H9 (cell line): ENCODE measurements at regions not wholly inside any gene's neighbourhood (a gene's known extent, or its start where the extent isn't known, plus 50 kb on each side); places are given as distances from the start of the nearest gene placed in this dataset.

Source experiments
- DNase-seq: peaks from one replicate; pipeline ENCODE4 v3.0.0-alpha.2; 2017
- H2AFZ ChIP-seq: one replicate; pipeline ENCODE4 v1.6.1; 2013; ENCODE audit warnings: mild to moderate bottlenecking, low read length, control low read depth, moderate library complexity
- H2AK5ac ChIP-seq: 2 replicates; pipeline ENCODE4 v1.6.1; 2013; ENCODE audit warnings: low read length, control low read depth, mixed read lengths; ENCODE audit not compliant: insufficient read length
- H2BK120ac ChIP-seq: one replicate; pipeline ENCODE4 v1.6.1; 2013; ENCODE audit warnings: low read depth, mild to moderate bottlenecking, low read length, control low read depth, inconsistent platforms; ENCODE audit not compliant: poor library complexity, severe bottlenecking
- H2BK12ac ChIP-seq: 2 replicates; pipeline ENCODE4 v1.6.1; 2013; ENCODE audit warnings: low read length, control low read depth, mixed read lengths, low read depth; ENCODE audit not compliant: insufficient read length
- H2BK15ac ChIP-seq: 2 replicates; pipeline ENCODE4 v1.6.1; 2013; ENCODE audit warnings: low read depth, low read length, control low read depth
- H2BK20ac ChIP-seq: one replicate; pipeline ENCODE4 v1.6.1; 2013; ENCODE audit warnings: low read depth, mild to moderate bottlenecking, low read length, control low read depth, inconsistent platforms; ENCODE audit not compliant: poor library complexity, severe bottlenecking
- H2BK5ac ChIP-seq: 2 replicates; pipeline ENCODE4 v1.6.1; 2013; ENCODE audit warnings: low read length, control low read depth, mixed read lengths; ENCODE audit not compliant: insufficient read length
- H3K14ac ChIP-seq: 2 replicates; pipeline ENCODE4 v1.6.1; 2013; ENCODE audit warnings: low read length, control low read depth; ENCODE audit not compliant: insufficient read depth
- H3K18ac ChIP-seq: 2 replicates; pipeline ENCODE4 v1.6.1; 2013; ENCODE audit warnings: low read depth, mild to moderate bottlenecking, mixed read lengths, low read length, control low read depth; ENCODE audit not compliant: insufficient read length
- H3K23ac ChIP-seq: 2 replicates; pipeline ENCODE4 v1.6.1; 2013; ENCODE audit warnings: low read length, control low read depth, mixed read lengths, low read depth; ENCODE audit not compliant: insufficient read length
- H3K23me2 ChIP-seq: 2 replicates; pipeline ENCODE4 v1.6.1; 2013; ENCODE audit warnings: low read depth, mild to moderate bottlenecking, mixed read lengths, low read length, control low read depth; ENCODE audit not compliant: insufficient read length, poor library complexity, severe bottlenecking
- H3K27ac ChIP-seq: 2 replicates; pipeline ENCODE4 v1.5.1; 2013; ENCODE audit warnings: low read length, control low read depth, mixed read lengths, low read depth; ENCODE audit not compliant: insufficient read length
- H3K27me3 ChIP-seq: 2 replicates; pipeline ENCODE4 v1.6.1; 2013; ENCODE audit warnings: low read length, control low read depth, inconsistent platforms; ENCODE audit not compliant: insufficient read depth
- H3K4ac ChIP-seq: 2 replicates; pipeline ENCODE4 v1.6.1; 2013; ENCODE audit warnings: low read depth, mild to moderate bottlenecking, control low read depth, inconsistent platforms, low read length, moderate library complexity
- H3K4me1 ChIP-seq: 2 replicates; pipeline ENCODE4 v1.6.1; 2013; ENCODE audit warnings: low read length, control low read depth, inconsistent platforms; ENCODE audit not compliant: insufficient read depth
- H3K4me2 ChIP-seq: 2 replicates; pipeline ENCODE4 v1.6.1; 2013; ENCODE audit warnings: low read length, control low read depth, mixed read lengths; ENCODE audit not compliant: insufficient read length, insufficient read depth
- H3K56ac ChIP-seq: 2 replicates; pipeline ENCODE4 v1.6.1; 2013; ENCODE audit warnings: low read depth, mild to moderate bottlenecking, mixed read lengths, low read length, control low read depth; ENCODE audit not compliant: insufficient read length
- H3K79me1 ChIP-seq: 2 replicates; pipeline ENCODE4 v1.6.1; 2013; ENCODE audit warnings: low read depth, mild to moderate bottlenecking, moderate library complexity, low read length, control low read depth, inconsistent platforms; ENCODE audit not compliant: insufficient read depth, poor library complexity, severe bottlenecking
- H3K79me2 ChIP-seq: 2 replicates; pipeline ENCODE4 v1.6.1; 2013; ENCODE audit warnings: low read length, control low read depth, inconsistent platforms; ENCODE audit not compliant: insufficient read depth
- H3K9ac ChIP-seq: 2 replicates; pipeline ENCODE4 v1.6.1; 2013; ENCODE audit warnings: low read length, control low read depth, mixed read lengths; ENCODE audit not compliant: insufficient read length; ENCODE audit errors: extremely low read depth
- H3K9me3 ChIP-seq: one replicate; pipeline ENCODE4 v1.6.1; 2013; ENCODE audit warnings: low read depth, low read length, inconsistent platforms; ENCODE audit not compliant: control insufficient read depth
- H3T11ph ChIP-seq: one replicate; pipeline ENCODE4 v1.6.1; 2013; ENCODE audit warnings: mild to moderate bottlenecking, low read length, control low read depth, inconsistent platforms
- H4K20me1 ChIP-seq: one replicate; pipeline ENCODE4 v1.6.1; 2013; ENCODE audit not compliant: control insufficient read depth, insufficient read length, insufficient read depth
- H4K5ac ChIP-seq: 2 replicates; pipeline ENCODE4 v1.6.1; 2013; ENCODE audit warnings: low read depth, mild to moderate bottlenecking, mixed read lengths, low read length, control low read depth; ENCODE audit not compliant: insufficient read length
- H4K8ac ChIP-seq: replicated peaks from 2 replicates; pipeline ENCODE4 v1.6.1; 2013; ENCODE audit warnings: low read length, control low read depth, mixed read lengths, low read depth; ENCODE audit not compliant: insufficient read length
- H4K91ac ChIP-seq: 2 replicates; pipeline ENCODE4 v1.6.1; 2013; ENCODE audit warnings: low read depth, mild to moderate bottlenecking, moderate library complexity, mixed read lengths, low read length, control low read depth; ENCODE audit not compliant: insufficient read length
- H3K27ac Mint-ChIP-seq, 3 experiments: 2 replicates in 2 of 3; 3 replicates in 1 of 3; pipeline ENCODE4 v1.8.0; 2020 to 2021; ENCODE audit warnings: mixed read lengths in 3 of 3, mild to moderate bottlenecking in 1 of 3, moderate library complexity in 1 of 3
- H3K27me3 Mint-ChIP-seq: 2 replicates; pipeline ENCODE4 v1.8.0; 2021; ENCODE audit warnings: low read depth, mild to moderate bottlenecking, moderate library complexity, mixed read lengths
- H3K36me3 Mint-ChIP-seq, 3 experiments: 2 replicates in 2 of 3; 3 replicates in 1 of 3; pipeline ENCODE4 v1.8.0; 2020 to 2021; ENCODE audit warnings: low read depth in 3 of 3, mixed read lengths in 3 of 3; ENCODE audit not compliant: insufficient read depth in 1 of 3
- H3K4me1 Mint-ChIP-seq, 2 experiments: 2 replicates each; pipeline ENCODE4 v1.8.0; 2020; ENCODE audit warnings: mixed read lengths in 2 of 2
- H3K4me3 Mint-ChIP-seq, 2 experiments: 2 replicates in 1 of 2; 3 replicates in 1 of 2; pipeline ENCODE4 v1.8.0; 2020 to 2021; ENCODE audit warnings: mild to moderate bottlenecking in 2 of 2, mixed read lengths in 2 of 2, moderate library complexity in 1 of 2
- H3K9me3 Mint-ChIP-seq, 2 experiments: 2 replicates in 1 of 2; 3 replicates in 1 of 2; pipeline ENCODE4 v1.8.0; 2020; ENCODE audit warnings: mild to moderate bottlenecking in 2 of 2, mixed read lengths in 2 of 2, moderate library complexity in 1 of 2
- WGBS: extraction: QIAGEN DNeasy Blood & Tissue Kit; methylation state at CpG from one replicate; pipeline ENCODE4 v1.1.7; 2013; ENCODE audit warnings: missing lambda C conversion rate, low lambda C conversion rate, mixed read lengths; ENCODE audit not compliant: insufficient read length; ENCODE audit errors: extremely low coverage; 5-methylcytosine and 5-hydroxymethylcytosine counted together
- TF ChIP-seq, protein P1 (sequence below): fragments of 200-600 bp; sonication (generic); conservative IDR thresholded peaks from 3 replicates; pipeline ENCODE4 v1.8.0; 2021; ENCODE audit warnings: antibody characterized with exemption, mild to moderate bottlenecking

DNA sequence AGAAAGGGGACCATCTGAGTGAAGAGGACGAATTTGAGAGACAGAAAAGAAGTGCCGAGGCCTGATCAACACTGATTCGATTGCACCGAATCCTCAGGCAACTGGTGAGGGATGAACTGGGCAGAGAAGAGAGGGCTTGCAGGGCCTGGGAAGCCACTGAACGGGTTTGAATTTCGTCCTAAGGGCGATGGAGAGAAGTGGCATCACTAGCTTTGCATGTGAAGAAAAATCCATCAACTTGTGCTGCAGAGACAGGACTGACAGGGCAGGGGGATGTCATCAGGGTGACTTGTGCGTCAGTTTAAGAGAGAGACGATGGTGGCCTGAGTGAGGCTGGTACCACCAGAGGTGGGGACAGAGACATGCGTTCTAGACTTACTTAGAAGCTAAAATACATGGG lies 73.7 kb upstream of the SLC22A23 start:
- WGBS: no CpG with 5 or more reads among the region's 10 CpGs
- no peak for DNase-seq

More for the DNA sequence above, 73.7 kb upstream of the SLC22A23 start:
- Histone ChIP-seq H3K4me1 (no peaks in the 10 kb centered on the region), H2BK15ac (no peak overlapping the region), H3K27ac (no peak overlapping the region), H3K9ac (no peak overlapping the region), H3K27me3 (no peaks in the 10 kb centered on the region), H3K14ac (no peak overlapping the region), H3K4me2 (no peak overlapping the region), H3T11ph (no peak overlapping the region), H2BK20ac (no peak overlapping the region), H2BK5ac (no peak overlapping the region), H4K20me1 (no peaks in the 10 kb centered on the region), H3K79me2 (no peaks in the 10 kb centered on the region), H2AFZ (no peak overlapping the region), H2AK5ac (no peak overlapping the region), H3K4ac (no peak overlapping the region), H3K79me1 (no peaks in the 10 kb centered on the region), H4K8ac (no peak overlapping the region), H4K5ac (no peak overlapping the region), H2BK12ac (no peak overlapping the region), H3K18ac (no peak overlapping the region), H3K23me2 (no peaks in the 10 kb centered on the region), H3K9me3 (no peaks in the 10 kb centered on the region), H4K91ac (no peak overlapping the region), H3K56ac (no peak overlapping the region), H2BK120ac (no peak overlapping the region), H3K23ac (no peak overlapping the region)
- peaks cover 0 to 2% (median 0%) of the 10 kb centered on the region in 3 experiments; a peak in 2 of 7 replicates for H3K36me3 Mint-ChIP-seq
- H3K4me1 Mint-ChIP-seq: peaks cover 10 to 15% of the 10 kb centered on the region in 2 experiments
- no peak overlapping the region for H3K4me3 Mint-ChIP-seq
- no peak overlapping the region for H3K27ac Mint-ChIP-seq
- TF ChIP-seq, protein P1, sequence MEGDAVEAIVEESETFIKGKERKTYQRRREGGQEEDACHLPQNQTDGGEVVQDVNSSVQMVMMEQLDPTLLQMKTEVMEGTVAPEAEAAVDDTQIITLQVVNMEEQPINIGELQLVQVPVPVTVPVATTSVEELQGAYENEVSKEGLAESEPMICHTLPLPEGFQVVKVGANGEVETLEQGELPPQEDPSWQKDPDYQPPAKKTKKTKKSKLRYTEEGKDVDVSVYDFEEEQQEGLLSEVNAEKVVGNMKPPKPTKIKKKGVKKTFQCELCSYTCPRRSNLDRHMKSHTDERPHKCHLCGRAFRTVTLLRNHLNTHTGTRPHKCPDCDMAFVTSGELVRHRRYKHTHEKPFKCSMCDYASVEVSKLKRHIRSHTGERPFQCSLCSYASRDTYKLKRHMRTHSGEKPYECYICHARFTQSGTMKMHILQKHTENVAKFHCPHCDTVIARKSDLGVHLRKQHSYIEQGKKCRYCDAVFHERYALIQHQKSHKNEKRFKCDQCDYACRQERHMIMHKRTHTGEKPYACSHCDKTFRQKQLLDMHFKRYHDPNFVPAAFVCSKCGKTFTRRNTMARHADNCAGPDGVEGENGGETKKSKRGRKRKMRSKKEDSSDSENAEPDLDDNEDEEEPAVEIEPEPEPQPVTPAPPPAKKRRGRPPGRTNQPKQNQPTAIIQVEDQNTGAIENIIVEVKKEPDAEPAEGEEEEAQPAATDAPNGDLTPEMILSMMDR: no peak
- peaks cover 3 to 4% of the 10 kb centered on the region in 2 experiments; a peak in 3 of 5 replicates for H3K9me3 Mint-ChIP-seq
- H3K27me3 Mint-ChIP-seq: peaks cover 7% of the 10 kb centered on the region
